Thyroid gland (tissue), 4 donors: ENCODE measurements at regions not wholly inside any gene's neighbourhood (a gene's known extent, or its start where the extent isn't known, plus 50 kb on each side); places are given as distances from the start of the nearest gene placed in this dataset.

ENCODE experiments used
- POLR2A ChIP-seq, 2 donors: fragments of 450-650 bp; IDR thresholded peaks; one replicate each; pipeline ENCODE4 v1.6.1; 2017; ENCODE audit warnings: antibody characterized with exemption in 2 of 2, mild to moderate bottlenecking in 2 of 2, moderate library complexity in 1 of 2
- TF ChIP-seq, protein P1 (sequence below), 6 experiments: fragments of 200-600 bp in 3 of 6; fragments of 450-650 bp in 3 of 6; sonication (generic) in 3 of 6; IDR thresholded peaks; one replicate each; pipeline ENCODE4 v1.5.1; 2016 to 2019; ENCODE audit warnings: antibody characterized with exemption in 6 of 6, mild to moderate bottlenecking in 2 of 6, inconsistent platforms in 1 of 6, moderate library complexity in 1 of 6

DNA sequence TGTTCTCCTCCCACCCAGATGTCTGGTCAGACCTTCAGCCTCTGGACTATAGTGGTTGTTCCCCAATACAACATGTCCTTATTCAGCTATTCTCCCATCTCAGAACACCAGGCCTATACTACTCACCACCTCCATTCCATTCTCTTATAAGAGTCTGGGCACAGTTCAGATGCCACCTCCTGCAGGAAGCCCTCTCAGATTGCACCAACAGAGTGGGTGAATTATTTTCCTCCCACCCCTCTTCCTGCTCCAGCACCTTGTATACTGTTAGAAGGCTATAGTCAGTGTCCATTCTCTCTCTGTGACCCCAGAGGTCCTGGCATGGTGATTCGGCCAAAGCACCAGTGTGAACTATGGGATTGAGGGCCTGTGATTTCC, 204.6 kb downstream of the GLI2 start:
- TF ChIP-seq, protein P1, sequence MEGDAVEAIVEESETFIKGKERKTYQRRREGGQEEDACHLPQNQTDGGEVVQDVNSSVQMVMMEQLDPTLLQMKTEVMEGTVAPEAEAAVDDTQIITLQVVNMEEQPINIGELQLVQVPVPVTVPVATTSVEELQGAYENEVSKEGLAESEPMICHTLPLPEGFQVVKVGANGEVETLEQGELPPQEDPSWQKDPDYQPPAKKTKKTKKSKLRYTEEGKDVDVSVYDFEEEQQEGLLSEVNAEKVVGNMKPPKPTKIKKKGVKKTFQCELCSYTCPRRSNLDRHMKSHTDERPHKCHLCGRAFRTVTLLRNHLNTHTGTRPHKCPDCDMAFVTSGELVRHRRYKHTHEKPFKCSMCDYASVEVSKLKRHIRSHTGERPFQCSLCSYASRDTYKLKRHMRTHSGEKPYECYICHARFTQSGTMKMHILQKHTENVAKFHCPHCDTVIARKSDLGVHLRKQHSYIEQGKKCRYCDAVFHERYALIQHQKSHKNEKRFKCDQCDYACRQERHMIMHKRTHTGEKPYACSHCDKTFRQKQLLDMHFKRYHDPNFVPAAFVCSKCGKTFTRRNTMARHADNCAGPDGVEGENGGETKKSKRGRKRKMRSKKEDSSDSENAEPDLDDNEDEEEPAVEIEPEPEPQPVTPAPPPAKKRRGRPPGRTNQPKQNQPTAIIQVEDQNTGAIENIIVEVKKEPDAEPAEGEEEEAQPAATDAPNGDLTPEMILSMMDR (IDR thresholded peaks at IDR 0.05), result no peak
- no peak for TF ChIP-seq POLR2A (IDR thresholded peaks at IDR 0.05)
